ENCODE measurements at regions not wholly inside any gene's neighbourhood (a gene's known extent, or its start where the extent isn't known, plus 50 kb on each side); places are given as distances from the start of the nearest gene placed in this dataset.

DNA sequence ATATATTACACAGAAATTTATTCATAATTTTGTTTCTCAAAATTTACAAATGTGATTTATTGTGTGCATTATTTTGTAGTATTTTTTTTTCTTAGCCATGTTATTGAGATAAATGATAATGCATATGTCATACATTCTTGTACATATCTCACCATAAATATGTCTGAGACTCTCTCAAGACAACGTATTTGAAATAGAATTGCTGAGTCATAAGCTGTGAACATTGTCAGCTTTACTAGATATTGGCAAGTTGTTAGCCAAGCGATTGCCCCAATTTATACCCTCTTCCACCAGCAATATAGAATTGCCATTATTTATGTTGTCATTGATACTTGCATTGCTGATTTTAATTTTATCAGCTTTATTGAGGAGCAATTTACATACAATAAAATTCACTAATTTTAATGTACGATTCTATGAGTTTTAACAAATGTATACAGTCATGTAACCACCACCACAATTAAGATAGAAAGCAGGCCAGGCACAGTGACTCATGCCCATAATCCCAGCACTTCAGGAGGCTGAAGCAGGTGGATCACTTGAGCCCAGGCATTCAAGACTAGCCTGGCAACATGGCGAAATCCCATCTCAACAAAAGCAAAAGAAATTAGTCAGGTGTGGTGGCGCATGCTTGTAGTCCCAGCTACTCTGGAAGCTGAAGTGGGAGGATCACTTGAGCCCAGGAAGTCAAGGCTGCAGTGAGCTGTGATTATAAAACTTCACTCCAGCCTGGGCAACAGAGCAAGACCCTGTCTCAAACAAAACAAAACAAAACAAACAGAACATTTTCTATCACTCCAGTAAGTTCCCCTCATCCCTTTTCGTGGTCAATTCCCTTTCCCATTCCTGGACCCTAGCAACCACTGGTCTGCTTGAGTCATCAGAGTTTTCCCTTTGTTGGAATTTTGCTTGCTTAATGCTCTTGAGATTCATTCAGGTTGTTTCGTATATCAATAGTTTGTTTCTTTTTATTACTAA lies 373.1 kb downstream of the MFSD1 start:
- no peak overlapping the region for H3K9ac ChIP-seq (ENCODE audit: low read depth, low read length)
- H3K9me3 ChIP-seq (ENCODE audit: control insufficient read depth, insufficient read depth, low read length), result no peaks in the 10 kb centered on the region
- no peaks in the 10 kb centered on the region for H3K36me3 ChIP-seq (ENCODE audit: control insufficient read depth, insufficient read depth, low read length)
- no peaks in the 10 kb centered on the region for H3K4me1 ChIP-seq (ENCODE audit: control insufficient read depth, insufficient read depth, low read length)
- no peaks in the 10 kb centered on the region for H3K27me3 ChIP-seq (ENCODE audit: control insufficient read depth, insufficient read depth, low read length)
- no peak overlapping the region for H3K4me3 ChIP-seq (ENCODE audit: low read depth, low read length)

GRCh38 chr3:159178209-159178897 lies 376.5 kb downstream of the MFSD1 start:
- Histone ChIP-seq H3K27me3 (ENCODE audit: control insufficient read depth, insufficient read depth, low read length) (no peaks in the 10 kb centered on the region), H3K4me1 (ENCODE audit: control insufficient read depth, insufficient read depth, low read length) (no peaks in the 10 kb centered on the region), H3K9me3 (ENCODE audit: control insufficient read depth, insufficient read depth, low read length) (no peaks in the 10 kb centered on the region), H3K9ac (ENCODE audit: low read depth, low read length) (no peak overlapping the region), H3K36me3 (ENCODE audit: control insufficient read depth, insufficient read depth, low read length) (no peaks in the 10 kb centered on the region), H3K4me3 (ENCODE audit: low read depth, low read length) (no peak overlapping the region)

DNA sequence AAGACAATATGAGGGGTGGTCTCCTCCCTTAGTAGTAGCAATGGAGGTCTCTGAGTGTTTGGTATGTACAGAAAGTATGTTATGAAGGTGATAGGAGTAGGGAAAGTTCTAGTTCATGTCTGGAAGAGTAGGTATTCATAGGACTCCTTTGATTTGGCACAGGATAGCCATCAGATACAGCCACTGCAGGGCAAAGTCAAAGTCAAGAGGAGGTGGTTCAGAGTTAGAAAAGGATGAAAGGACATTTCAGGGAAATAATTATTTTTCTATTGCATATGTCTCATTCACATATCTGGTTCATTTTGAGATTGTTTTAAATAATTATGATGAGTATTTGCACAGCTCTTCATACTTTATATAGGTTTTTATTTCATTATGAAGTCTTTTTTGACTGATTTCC lies 381.1 kb downstream of the MFSD1 start:
- Histone ChIP-seq H3K4me1 (ENCODE audit: control insufficient read depth, insufficient read depth, low read length) (no peaks in the 10 kb centered on the region), H3K9me3 (ENCODE audit: control insufficient read depth, insufficient read depth, low read length) (no peaks in the 10 kb centered on the region), H3K4me3 (ENCODE audit: low read depth, low read length) (no peak overlapping the region), H3K9ac (ENCODE audit: low read depth, low read length) (no peak overlapping the region), H3K27me3 (ENCODE audit: control insufficient read depth, insufficient read depth, low read length) (no peaks in the 10 kb centered on the region), H3K36me3 (ENCODE audit: control insufficient read depth, insufficient read depth, low read length) (no peaks in the 10 kb centered on the region)

DNA sequence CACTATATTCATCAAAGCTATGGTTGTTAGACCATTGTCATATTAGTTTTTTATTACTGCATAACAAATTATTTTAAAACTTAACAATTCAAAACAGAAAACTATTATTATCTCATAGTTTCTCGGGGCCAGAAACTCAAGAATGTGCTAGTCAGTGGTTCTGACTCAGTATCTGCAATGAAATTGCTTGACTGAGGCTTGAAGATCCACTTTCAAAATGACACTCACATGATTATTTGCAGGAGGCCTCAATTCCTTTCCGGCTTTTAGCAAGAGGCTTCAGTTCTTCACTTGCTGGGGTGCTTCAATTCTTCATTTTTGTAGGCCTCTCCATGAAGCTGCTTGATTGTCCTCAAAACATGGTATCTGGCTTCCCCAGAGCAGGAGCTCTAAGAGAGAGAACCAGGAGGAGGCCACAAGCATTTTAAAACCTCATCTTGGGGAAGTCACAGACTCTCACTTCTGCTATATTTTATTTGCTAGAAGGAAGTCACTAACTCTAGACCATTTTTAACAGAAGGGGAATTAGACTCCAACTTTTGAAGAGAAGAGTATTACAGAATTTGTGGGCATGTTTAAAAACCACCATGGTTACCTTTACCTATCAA lies 383.7 kb downstream of the MFSD1 start:
- H3K4me1 ChIP-seq (ENCODE audit: control insufficient read depth, insufficient read depth, low read length), result no peaks in the 10 kb centered on the region

GRCh38 chr3:159186581-159186980 lies 384.7 kb downstream of the MFSD1 start:
- Histone ChIP-seq H3K36me3 (ENCODE audit: control insufficient read depth, insufficient read depth, low read length) (no peaks in the 10 kb centered on the region), H3K4me3 (ENCODE audit: low read depth, low read length) (no peak overlapping the region), H3K9me3 (ENCODE audit: control insufficient read depth, insufficient read depth, low read length) (no peaks in the 10 kb centered on the region), H3K4me1 (ENCODE audit: control insufficient read depth, insufficient read depth, low read length) (no peaks in the 10 kb centered on the region), H3K9ac (ENCODE audit: low read depth, low read length) (no peak overlapping the region), H3K27me3 (ENCODE audit: control insufficient read depth, insufficient read depth, low read length) (no peaks in the 10 kb centered on the region)

More for the DNA sequence above, 383.7 kb downstream of the MFSD1 start:
- Histone ChIP-seq H3K9me3 (ENCODE audit: control insufficient read depth, insufficient read depth, low read length) (no peaks in the 10 kb centered on the region), H3K4me3 (ENCODE audit: low read depth, low read length) (no peak overlapping the region), H3K36me3 (ENCODE audit: control insufficient read depth, insufficient read depth, low read length) (no peaks in the 10 kb centered on the region), H3K27me3 (ENCODE audit: control insufficient read depth, insufficient read depth, low read length) (no peaks in the 10 kb centered on the region), H3K9ac (ENCODE audit: low read depth, low read length) (no peak overlapping the region)

DNA sequence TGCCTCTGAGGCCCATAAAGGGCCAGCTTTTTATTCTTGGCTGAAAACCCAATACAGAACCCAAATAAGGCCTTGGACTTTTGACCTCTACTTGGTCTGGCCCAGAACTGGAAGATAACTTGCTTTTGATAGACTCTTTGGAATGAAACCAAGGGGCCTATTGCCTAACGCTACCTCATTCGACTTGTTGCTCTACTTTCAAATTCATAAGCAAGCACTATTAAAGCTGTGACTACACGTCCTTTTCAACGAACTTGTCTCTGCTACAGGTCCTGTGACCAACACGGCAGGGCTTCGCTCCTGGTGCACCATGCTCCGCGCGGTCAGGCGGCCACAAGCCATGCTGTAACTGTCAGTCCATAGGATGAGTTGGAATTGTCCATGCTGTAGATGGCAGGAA lies 385.4 kb downstream of the MFSD1 start:
- Histone ChIP-seq H3K36me3 (ENCODE audit: control insufficient read depth, insufficient read depth, low read length) (no peaks in the 10 kb centered on the region), H3K4me1 (ENCODE audit: control insufficient read depth, insufficient read depth, low read length) (no peaks in the 10 kb centered on the region), H3K9ac (ENCODE audit: low read depth, low read length) (no peak overlapping the region), H3K9me3 (ENCODE audit: control insufficient read depth, insufficient read depth, low read length) (no peaks in the 10 kb centered on the region), H3K4me3 (ENCODE audit: low read depth, low read length) (no peak overlapping the region), H3K27me3 (ENCODE audit: control insufficient read depth, insufficient read depth, low read length) (no peaks in the 10 kb centered on the region)

GRCh38 chr3:159187706-159188105 lies 385.9 kb downstream of the MFSD1 start:
- H3K9ac ChIP-seq (ENCODE audit: low read depth, low read length), result no peak overlapping the region
- no peaks in the 10 kb centered on the region for H3K4me1 ChIP-seq (ENCODE audit: control insufficient read depth, insufficient read depth, low read length)
- H3K4me3 ChIP-seq (ENCODE audit: low read depth, low read length), result no peak overlapping the region
- H3K27me3 ChIP-seq (ENCODE audit: control insufficient read depth, insufficient read depth, low read length), result no peaks in the 10 kb centered on the region
- no peaks in the 10 kb centered on the region for H3K9me3 ChIP-seq (ENCODE audit: control insufficient read depth, insufficient read depth, low read length)
- no peaks in the 10 kb centered on the region for H3K36me3 ChIP-seq (ENCODE audit: control insufficient read depth, insufficient read depth, low read length)

GRCh38 chr3:159189994-159190669 lies 388.3 kb downstream of the MFSD1 start:
- no peak overlapping the region for H3K9ac ChIP-seq (ENCODE audit: low read depth, low read length)
- H3K27me3 ChIP-seq (ENCODE audit: control insufficient read depth, insufficient read depth, low read length), result no peaks in the 10 kb centered on the region
- H3K4me1 ChIP-seq (ENCODE audit: control insufficient read depth, insufficient read depth, low read length), result no peaks in the 10 kb centered on the region
- H3K36me3 ChIP-seq (ENCODE audit: control insufficient read depth, insufficient read depth, low read length), result no peaks in the 10 kb centered on the region
- H3K4me3 ChIP-seq (ENCODE audit: low read depth, low read length), result no peak overlapping the region
- no peaks in the 10 kb centered on the region for H3K9me3 ChIP-seq (ENCODE audit: control insufficient read depth, insufficient read depth, low read length)

DNA sequence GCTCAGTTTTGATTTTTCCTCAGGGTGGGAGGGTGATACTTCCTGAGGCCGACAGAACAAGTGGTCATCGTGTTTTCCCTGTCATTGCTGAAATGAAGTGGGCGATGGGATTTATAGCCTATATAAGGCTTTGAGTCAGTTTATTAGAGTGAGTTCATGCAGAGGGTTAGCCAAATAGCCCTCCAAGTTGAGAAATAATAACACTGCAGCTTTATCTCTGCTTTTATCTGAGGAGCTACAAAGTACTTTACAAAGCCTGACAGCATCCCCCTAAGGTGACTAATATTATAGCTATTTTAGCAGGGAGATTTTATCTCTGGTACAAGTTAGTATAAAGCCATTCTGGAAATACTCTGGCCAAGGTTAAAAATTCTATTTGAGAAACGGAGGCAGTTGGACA lies 389.6 kb downstream of the MFSD1 start:
- no peaks in the 10 kb centered on the region for H3K9me3 ChIP-seq (ENCODE audit: control insufficient read depth, insufficient read depth, low read length)
- no peaks in the 10 kb centered on the region for H3K4me1 ChIP-seq (ENCODE audit: control insufficient read depth, insufficient read depth, low read length)
- no peaks in the 10 kb centered on the region for H3K36me3 ChIP-seq (ENCODE audit: control insufficient read depth, insufficient read depth, low read length)
- no peak overlapping the region for H3K4me3 ChIP-seq (ENCODE audit: low read depth, low read length)
- no peaks in the 10 kb centered on the region for H3K27me3 ChIP-seq (ENCODE audit: control insufficient read depth, insufficient read depth, low read length)
- H3K9ac ChIP-seq (ENCODE audit: low read depth, low read length), result no peak overlapping the region

DNA sequence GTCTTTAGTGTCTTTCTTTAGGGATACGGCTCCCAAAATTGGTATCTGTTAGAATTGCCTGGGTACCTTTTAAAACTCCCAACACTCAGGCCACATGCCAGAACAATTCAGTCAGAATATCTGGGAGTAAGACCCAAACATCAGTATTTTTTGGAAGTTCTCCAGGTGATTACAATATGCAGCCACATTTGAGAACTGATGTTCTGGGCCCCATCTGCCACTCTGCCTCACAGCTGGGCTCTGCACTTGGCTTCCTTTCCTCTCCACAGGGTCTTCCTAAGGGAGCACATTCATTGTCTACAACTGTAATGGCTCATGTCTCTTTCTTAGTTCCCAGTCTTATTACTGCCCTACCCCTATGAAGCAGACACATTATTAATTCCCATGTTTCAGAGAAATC lies 394.5 kb downstream of the MFSD1 start:
- Histone ChIP-seq H3K9me3 (ENCODE audit: control insufficient read depth, insufficient read depth, low read length) (no peaks in the 10 kb centered on the region), H3K27me3 (ENCODE audit: control insufficient read depth, insufficient read depth, low read length) (no peaks in the 10 kb centered on the region), H3K4me1 (ENCODE audit: control insufficient read depth, insufficient read depth, low read length) (no peaks in the 10 kb centered on the region), H3K4me3 (ENCODE audit: low read depth, low read length) (no peak overlapping the region), H3K9ac (ENCODE audit: low read depth, low read length) (no peak overlapping the region), H3K36me3 (ENCODE audit: control insufficient read depth, insufficient read depth, low read length) (no peaks in the 10 kb centered on the region)

DNA sequence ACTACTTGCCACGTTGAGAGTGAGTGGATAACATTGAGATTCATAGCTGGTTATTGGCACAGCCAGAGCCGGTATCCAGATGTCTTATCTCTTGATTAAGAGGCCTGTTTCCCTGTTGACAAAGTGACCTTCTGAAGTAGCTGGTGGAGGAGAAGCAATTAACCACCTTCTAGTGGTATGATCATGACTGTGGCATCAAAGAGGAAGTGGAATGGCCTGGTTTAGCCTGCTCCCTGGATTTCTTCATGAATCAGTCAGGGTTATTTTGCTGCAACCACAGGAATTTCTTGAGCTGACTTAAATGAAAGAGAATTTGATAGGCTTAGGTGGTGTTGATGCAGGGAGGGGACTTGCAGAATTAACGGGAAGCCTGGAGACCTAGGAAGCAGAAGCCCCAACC lies 398.3 kb downstream of the MFSD1 start:
- Histone ChIP-seq H3K9me3 (ENCODE audit: control insufficient read depth, insufficient read depth, low read length) (no peaks in the 10 kb centered on the region), H3K4me3 (ENCODE audit: low read depth, low read length) (no peak overlapping the region), H3K4me1 (ENCODE audit: control insufficient read depth, insufficient read depth, low read length) (no peaks in the 10 kb centered on the region)

More for the DNA sequence above, 398.3 kb downstream of the MFSD1 start:
- Histone ChIP-seq H3K36me3 (ENCODE audit: control insufficient read depth, insufficient read depth, low read length) (no peaks in the 10 kb centered on the region), H3K27me3 (ENCODE audit: control insufficient read depth, insufficient read depth, low read length) (no peaks in the 10 kb centered on the region), H3K9ac (ENCODE audit: low read depth, low read length) (no peak overlapping the region)
